MCF 10A (cell line): ENCODE measurements at regions not wholly inside any gene's neighbourhood (a gene's known extent, or its start where the extent isn't known, plus 50 kb on each side); places are given as distances from the start of the nearest gene placed in this dataset.
A peak's percentile ranks its signal among the peaks of the same experiment; 100 is the strongest.

Source experiments
- BruUV-seq: library from RNA; stranded (reverse); fragments of 400-500 nt; replicated peaks from 2 replicates; lab custom pipeline; 2021; lab: Mats Ljungman, UMichigan
- CTCF ChIA-PET: fragments of 300-600 bp; sonication (Branson Sonifier 250); formaldehyde crosslinking; extraction: SDS; loops from one replicate; lab custom pipeline; 2021; ENCODE audit warnings: antibody characterized with exemption, inconsistent platforms; lab: Yijun Ruan, JAX
- POLR2A ChIA-PET: fragments of 300-600, 350-650 bp; sonication (Branson Sonifier 250); formaldehyde crosslinking; extraction: SDS; loops from one replicate; lab custom pipeline; 2020; ENCODE audit warnings: antibody characterized with exemption, inconsistent platforms; lab: Yijun Ruan, JAX
- DNase-seq: peaks from one replicate; pipeline ENCODE4 v3.0.0-alpha.2; 2018; ENCODE audit not compliant: unreplicated experiment
- H3K27ac Mint-ChIP-seq: one replicate; pipeline ENCODE4 v1.8.0; 2022; ENCODE audit warnings: mild to moderate bottlenecking, low read depth, mixed read lengths; ENCODE audit not compliant: unreplicated experiment
- H3K27me3 Mint-ChIP-seq: one replicate; pipeline ENCODE4 v1.8.0; 2022; ENCODE audit warnings: mixed read lengths; ENCODE audit not compliant: insufficient read depth, unreplicated experiment
- H3K36me3 Mint-ChIP-seq: one replicate; pipeline ENCODE4 v1.8.0; 2022; ENCODE audit warnings: mild to moderate bottlenecking, moderate library complexity, mixed read lengths; ENCODE audit not compliant: insufficient read depth, unreplicated experiment
- H3K4me1 Mint-ChIP-seq: one replicate; pipeline ENCODE4 v1.8.0; 2022; ENCODE audit warnings: mixed read lengths; ENCODE audit not compliant: insufficient read depth, unreplicated experiment
- H3K4me3 Mint-ChIP-seq: one replicate; pipeline ENCODE4 v1.8.0; 2022; ENCODE audit warnings: mild to moderate bottlenecking, moderate library complexity, mixed read lengths; ENCODE audit not compliant: unreplicated experiment
- H3K9me3 Mint-ChIP-seq: one replicate; pipeline ENCODE4 v1.8.0; 2022; ENCODE audit warnings: mixed read lengths; ENCODE audit not compliant: unreplicated experiment
- CTCF ChIP-seq: fragments of 200-600 bp; IDR thresholded peaks from one replicate; pipeline ENCODE4 v1.8.0; 2022; ENCODE audit warnings: antibody characterized with exemption, mild to moderate bottlenecking; ENCODE audit not compliant: unreplicated experiment
- intact Hi-C: fragments of 100-400 bp; cut with micrococcal nuclease; formaldehyde crosslinking; loops from 2 replicates; pipeline ENCODE4 v1.14.1; 2022

DNA sequence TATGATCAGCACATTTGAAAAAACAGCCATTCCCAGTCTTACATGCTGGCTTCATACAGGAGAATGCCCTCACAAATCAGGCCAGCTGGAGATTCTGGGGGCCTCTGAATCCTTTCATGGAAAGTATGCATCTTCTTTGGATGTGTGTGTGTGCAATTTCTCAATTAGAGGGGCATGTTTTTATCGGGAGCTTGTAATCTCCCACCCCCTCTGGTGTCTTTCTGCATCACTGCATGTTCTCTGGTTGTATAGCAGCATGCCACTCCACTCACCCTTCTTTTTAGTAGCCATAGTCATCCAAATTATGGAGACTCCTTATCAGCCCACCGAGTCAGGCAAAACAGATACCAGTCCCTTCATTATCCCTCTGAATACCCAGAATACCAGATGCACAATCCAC, 282.2 kb upstream of the SLIT2 start:
- no peaks in the 10 kb centered on the region for H3K4me1 Mint-ChIP-seq
- BruUV-seq: no TSS peak
- H3K27ac Mint-ChIP-seq: no peak overlapping the region
- intact Hi-C loops: no loop called here
- no peak overlapping the region for H3K4me3 Mint-ChIP-seq
- DNase-seq: no peak
- H3K36me3 Mint-ChIP-seq: no peaks in the 10 kb centered on the region
- H3K27me3 Mint-ChIP-seq: no peaks in the 10 kb centered on the region
- no peak for TF ChIP-seq CTCF
- no peaks in the 10 kb centered on the region for H3K9me3 Mint-ChIP-seq
- CTCF ChIA-PET: no interaction called here
- POLR2A ChIA-PET: no interaction called here

- intact Hi-C loops: no loop called here
- Mint-ChIP-seq H3K4me3 (no peak overlapping the region), H3K9me3 (no peaks in the 10 kb centered on the region), H3K4me1 (peaks cover 6% of the 10 kb centered on the region), H3K27ac (no peak overlapping the region), H3K27me3 (no peaks in the 10 kb centered on the region), H3K36me3 (no peaks in the 10 kb centered on the region)
- no peak for DNase-seq
- BruUV-seq: no TSS peak
- no peak for TF ChIP-seq CTCF
- CTCF ChIA-PET: no interaction called here
- POLR2A ChIA-PET: interaction anchor here (0.8 kb wide), 1 partner anchor 59 kb away, joined by 3 read pairs; no protein-coding TSS in a partner anchor
Measured at GRCh38 chr4:19961091-19961490, 290.6 kb upstream of the SLIT2 start.

DNA sequence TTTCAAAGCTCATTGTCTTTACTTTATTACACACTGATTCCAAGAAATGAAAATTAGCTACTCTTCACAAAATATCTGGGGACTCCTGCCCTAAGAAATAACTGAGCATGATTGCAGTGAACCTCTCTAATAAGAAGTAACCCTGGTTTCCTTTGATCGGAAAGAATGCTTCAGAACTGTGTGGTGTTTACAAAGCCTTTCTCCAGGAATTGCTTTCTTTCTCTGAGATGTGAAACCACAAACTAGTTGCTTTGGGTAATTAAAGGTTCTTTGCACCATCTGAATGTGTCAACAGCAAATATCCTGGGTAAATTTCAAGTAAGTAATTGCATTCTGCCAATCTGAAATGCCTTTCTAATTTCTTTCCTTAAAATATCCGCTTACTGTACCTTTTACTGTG, 292.9 kb upstream of the SLIT2 start:
- intact Hi-C loops: no loop called here
- ChIA-PET CTCF (interaction anchor here (0.5 kb wide), 1 partner anchor 814 kb away, joined by 3 read pairs; no protein-coding TSS in a partner anchor), POLR2A (no interaction called here)
- BruUV-seq: no TSS peak
- no peak for TF ChIP-seq CTCF
- no peak overlapping the region for H3K4me3 Mint-ChIP-seq
- H3K9me3 Mint-ChIP-seq: no peaks in the 10 kb centered on the region
- H3K27me3 Mint-ChIP-seq: no peaks in the 10 kb centered on the region
- DNase-seq: no peak
- H3K36me3 Mint-ChIP-seq: no peaks in the 10 kb centered on the region
- no peak overlapping the region for H3K27ac Mint-ChIP-seq
- peaks cover 6% of the 10 kb centered on the region for H3K4me1 Mint-ChIP-seq

- intact Hi-C loops: no loop called here
- no TSS peak for BruUV-seq
- CTCF ChIA-PET: no interaction called here
- no peak overlapping the region for H3K27ac Mint-ChIP-seq
- H3K36me3 Mint-ChIP-seq: peaks cover 5% of the 10 kb centered on the region
- no peaks in the 10 kb centered on the region for H3K27me3 Mint-ChIP-seq
- no peak for TF ChIP-seq CTCF
- no peaks in the 10 kb centered on the region for H3K9me3 Mint-ChIP-seq
- H3K4me3 Mint-ChIP-seq: no peak overlapping the region
- POLR2A ChIA-PET: no interaction called here
- H3K4me1 Mint-ChIP-seq: peaks cover 39% of the 10 kb centered on the region
- DNase-seq: peak; percentile 75
Measured at GRCh38 chr4:19947349-19947748, 304.4 kb upstream of the SLIT2 start.
